Stimulated activated naive CD4-positive, alpha-beta T cell (primary cell): ENCODE measurements at regions not wholly inside any gene's neighbourhood (a gene's known extent, or its start where the extent isn't known, plus 50 kb on each side); places are given as distances from the start of the nearest gene placed in this dataset.

Experiments used
- DNase-seq, 6 experiments: peaks; one replicate each; lab custom pipeline; 2025; lab: John Stamatoyannopoulos, UW

DNA sequence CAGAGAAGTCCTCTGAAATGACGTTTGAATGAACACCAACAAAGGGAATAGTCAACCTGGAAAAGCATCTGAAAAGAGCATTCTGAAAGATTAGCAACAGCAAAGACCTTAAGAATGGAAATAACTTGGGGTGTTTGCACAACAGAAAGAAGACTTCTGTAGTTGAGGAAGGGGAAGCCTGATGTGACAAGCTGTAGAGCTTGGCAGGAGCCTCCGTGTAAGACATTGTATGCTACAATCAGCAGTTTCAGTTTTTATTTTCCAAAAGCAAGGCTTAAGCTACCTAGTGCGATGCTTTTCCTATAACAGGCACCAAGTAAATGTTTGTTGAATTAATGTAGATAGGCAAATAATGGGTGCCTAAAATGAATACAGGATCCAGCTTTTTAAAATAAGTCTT, 484.0 kb downstream of the SPRY1 start:
- no peak for DNase-seq

DNA sequence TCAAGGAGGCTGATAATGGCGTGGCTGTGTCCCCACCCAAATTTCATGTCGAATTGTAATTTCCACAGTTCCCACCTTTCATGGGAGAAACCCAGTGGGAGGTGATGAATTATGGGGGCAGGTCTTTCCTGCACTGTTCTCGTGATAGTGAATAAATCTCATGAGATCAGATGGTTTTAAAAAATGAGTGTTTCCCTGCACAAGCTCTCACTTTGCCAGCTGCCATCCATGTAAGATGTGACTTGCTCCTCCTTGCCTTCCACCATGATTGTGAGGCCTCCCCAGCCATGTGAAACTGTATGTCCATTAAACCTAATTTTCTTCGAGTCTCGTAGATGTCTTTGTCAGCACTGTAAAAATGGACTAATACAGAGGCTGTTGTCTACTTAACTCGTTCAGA, 488.3 kb downstream of the SPRY1 start:
- DNase-seq: no peak

DNA sequence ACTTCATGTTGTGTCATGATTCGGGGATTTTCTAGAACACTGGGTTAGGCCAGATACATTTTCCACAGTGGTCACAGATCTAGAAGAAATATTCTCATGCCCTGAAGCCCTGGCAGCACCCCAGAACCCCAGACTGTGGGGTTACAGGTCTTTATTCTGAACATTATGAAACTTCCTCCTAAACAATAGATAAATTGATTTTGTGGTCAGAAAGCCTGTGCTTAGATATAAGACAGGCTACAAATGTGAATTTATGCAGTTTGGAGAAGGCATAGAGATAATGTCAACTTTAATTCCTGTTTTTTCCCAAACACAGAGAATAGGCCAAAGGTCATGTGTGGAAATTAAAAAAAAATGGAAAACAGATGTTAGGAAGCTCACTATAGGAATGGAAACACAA, 492.9 kb downstream of the SPRY1 start:
- DNase-seq: no peak

DNA sequence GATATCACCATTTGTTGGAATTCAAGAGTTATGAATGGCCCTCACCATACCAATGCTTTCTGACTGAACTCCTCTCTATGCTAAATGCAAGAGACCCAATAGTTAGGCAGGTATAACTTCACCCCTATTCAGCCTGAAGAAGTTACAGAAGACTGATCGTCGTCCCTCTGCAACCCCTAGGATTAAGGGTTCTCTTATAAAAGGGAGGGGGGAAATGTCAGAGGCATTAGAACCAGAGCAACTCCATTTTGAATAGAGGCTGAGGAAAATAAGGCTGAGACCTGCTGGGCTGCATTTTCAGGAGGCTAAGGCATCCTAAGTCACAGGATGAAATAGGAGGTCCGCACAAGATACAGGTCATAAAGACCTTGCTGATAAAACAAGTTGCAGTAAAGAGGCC, 494.3 kb downstream of the SPRY1 start:
- DNase-seq: no peak

DNA sequence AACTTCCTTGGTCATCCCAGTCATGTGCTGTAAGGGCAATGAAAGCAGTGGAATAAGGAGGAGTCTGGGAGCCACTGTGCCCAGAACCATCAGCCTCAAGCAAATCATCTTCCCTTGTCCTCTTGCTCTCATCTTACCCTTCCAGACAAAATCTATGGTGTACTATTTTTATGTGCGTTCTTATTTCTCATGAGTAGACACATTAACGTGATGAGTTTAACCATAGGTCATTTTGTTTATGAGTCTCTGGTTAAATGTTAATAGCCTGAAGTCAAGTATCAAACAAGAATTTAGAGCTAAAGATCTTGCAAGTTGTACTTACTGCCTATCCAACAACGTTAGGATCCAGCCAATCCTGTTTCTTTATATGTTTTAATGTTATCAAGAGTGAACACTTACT, 495.3 kb downstream of the SPRY1 start:
- no peak for DNase-seq

DNA sequence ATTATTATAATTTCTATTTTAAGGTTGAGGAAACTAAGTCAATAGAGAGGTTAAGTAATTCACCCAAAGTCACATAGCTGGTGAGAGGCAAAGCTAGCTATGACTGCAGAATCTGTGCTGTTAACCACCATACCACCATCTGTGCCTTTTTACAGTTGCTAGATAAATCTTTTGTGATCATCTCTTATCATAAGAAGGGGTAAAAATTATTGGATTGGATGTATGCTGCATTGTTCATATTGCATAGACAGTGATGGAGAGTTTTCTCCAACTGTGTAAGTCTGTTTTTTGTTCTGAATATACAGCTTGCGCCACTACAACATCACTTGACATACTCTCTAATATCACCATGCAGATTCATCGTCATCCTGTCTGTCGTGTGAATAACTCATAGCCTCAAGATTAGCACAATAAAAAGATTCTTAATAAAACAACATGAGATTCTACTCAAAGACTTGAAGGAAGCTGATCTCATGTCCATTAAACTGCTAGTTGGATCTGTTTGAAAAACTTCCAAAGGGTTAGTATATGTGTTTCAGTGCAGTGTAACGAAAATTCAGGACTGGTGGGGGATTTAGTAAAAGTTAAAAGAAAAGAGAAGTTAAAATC, 495.9 kb downstream of the SPRY1 start:
- no peak for DNase-seq

DNA sequence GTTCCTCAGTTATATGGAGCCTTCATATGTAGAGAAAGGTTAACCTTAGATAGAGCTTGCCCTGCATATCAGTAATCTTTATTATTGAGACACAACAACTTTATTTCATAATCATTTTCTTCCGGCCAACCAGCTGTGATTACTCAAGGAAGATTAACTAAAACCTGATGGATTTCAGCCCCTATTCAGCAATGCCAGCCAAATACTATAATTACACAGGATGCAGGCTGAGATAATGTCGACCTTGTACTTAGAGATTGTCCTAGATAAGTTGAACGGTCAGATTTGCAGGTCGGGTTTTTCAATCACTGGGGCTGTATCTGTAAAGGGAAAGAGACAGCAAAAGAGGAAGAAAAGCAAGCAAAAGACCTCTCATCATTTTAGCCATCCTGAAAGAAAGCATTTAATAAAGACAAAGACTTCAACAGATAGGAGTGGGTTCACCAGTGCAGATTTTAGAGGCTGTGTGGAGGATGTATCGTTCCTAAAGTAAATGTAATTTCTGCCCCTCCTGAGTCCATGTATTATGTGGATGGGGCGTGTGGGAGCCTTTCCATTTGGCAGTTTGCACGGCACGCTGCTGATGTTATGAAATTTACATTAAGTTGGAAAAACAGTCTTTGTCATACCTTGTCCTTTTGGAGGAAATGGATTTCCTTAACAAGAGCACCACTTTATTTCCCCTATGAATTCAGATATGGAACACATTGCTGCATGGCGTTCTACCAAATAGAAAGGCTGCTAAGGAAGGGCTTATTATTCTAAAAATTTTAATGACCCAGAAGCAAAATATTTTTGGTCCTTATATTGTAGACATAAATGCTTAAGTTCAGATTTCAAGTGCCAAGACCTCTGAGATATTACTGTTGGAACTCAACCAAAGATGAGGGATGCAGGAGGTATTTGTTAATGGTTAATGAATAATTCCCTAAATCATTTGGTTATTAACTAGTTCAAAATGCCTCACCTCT, 496.7 kb downstream of the SPRY1 start:
- no peak for DNase-seq

DNA sequence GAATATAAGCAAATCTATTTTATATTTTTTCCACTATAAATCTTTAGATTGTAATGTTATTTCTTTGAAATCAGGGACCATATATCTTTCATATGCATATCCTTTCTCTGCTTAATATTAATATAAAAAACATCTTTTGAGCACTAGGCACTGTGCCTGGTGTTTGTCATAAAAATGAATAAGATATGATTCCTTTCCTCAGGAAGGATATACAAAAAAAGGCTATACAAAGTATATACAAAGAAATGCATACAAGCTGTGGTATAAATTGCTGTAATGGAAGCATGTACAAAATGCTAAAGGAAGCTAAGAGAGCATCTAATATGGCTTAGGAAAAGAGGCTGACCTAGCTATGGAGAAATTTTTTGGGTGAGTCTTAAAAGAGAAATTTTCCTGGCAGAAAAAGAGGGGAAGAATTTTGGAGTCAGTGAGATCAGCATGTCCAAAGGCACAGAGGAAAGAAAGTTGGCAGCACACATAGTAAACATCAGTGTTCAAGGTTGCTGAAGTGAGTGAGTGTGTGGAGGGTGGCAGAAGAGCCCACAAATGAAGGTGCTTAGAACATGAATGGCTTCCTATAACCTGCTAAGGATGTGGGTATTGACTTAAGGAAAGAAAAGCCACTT, 500.0 kb downstream of the SPRY1 start:
- no peak for DNase-seq

DNA sequence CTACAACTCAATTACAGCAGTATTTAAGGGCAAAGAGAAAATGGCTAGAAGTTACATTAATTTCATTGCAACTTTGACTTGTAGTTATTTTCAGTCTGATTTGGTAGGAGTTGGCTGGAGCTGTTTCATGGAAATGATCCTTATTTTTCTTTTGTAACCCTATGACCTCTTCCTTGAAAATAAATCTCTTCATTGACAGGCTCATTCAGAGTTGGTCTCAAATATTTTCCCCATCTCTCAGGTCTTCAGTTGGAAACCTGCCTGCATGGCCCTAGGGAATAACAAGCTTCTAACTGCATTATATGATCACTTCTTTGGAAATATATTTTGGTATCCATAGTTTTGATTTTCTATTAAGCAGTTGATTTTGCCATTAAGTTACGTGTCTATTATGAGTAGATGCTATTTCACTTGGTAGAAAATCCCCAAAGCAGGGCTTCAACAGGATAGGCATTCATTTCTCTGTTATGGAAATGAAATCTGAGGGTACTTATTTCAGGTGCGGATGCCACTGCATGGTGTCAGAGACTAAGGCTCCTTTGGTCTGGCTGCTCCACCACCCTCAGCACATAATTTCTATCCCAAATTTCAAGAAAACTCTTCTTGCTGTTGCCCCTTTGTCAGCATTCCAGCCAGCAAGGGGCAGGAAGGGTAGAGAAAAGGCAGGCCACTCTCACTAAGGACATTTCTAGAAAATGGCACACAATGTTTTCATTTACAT, 502.5 kb downstream of the SPRY1 start:
- no peak for DNase-seq

DNA sequence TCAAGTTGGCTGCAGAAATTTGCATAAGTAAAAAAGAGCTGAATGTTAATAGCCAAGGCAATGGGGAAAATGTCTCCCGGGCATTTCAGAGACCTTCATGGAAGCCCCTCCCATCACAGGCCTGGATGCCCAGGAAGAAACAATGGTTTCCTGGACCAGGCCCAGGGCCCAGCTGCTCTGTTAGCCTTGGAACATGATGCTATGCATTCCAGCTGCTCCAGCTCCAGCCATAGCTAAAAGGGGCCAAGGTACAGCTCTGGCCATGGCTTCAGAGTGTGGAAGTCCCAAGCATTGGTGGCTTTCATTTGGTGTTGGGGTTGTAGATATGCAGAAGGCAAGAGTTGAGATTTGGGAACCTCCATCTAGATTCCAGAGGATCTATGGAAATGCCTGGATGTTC, 508.3 kb downstream of the SPRY1 start:
- no peak for DNase-seq

DNA sequence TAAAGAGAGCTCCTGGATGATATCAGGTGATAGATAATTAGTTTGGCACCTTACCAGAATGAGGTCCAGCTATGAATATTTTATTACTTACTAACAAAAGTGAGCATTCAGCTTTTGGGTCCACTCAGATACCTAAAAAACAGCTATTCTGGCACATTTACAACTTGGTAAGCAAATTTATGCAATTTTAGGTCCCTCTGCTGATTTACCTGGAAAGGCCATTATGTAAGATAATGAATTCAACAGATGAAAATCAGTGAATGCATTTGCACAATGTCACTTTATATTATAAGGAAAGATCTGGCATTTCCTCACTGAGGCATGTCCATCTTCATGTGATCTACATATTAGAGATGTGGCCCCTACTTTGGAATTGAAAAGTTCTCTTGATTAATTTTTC, 517.0 kb downstream of the SPRY1 start:
- DNase-seq: no peak

DNA sequence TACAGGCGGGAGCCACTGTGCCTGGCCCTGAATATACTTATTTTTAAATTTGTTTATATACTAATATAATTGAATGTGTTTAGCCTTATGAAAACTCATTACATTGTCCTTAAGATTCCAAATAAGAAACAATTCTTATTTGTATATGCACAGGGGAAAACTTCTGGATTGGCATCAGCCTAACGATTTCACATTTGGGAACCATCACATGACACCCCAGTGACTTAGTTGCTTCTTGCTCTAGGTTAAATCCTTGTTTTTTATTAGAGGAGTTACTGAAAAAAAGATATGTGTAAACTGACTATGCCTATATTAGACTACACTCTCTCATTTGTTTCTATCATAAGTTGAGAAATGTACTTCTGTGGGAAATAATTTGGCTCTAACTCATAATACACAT, 520.2 kb downstream of the SPRY1 start:
- DNase-seq: no peak

DNA sequence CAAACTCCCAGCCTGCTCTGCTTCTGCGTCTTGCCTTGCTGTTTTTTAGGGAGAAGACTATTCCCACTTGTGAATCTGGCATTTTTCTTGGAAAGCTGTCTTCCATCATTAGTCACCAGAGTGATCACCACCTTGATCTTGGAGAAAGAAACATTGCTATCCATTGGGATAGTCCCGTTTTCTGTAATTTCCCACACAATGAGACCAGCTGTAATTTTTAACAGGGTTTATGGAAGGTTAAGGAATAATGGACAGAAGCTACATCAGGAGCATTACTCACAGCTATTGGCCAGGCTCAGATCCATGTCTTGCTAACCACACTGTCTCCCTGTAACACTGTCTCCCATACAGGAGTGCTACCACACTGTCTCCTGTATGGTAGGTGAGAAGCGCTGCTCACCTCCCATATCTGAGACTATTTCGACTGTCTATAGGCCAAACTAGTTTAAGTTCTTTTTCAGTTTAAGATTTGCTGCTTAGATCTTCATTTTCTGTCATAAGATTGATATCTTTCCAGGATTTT, 523.0 kb downstream of the SPRY1 start:
- no peak for DNase-seq

DNA sequence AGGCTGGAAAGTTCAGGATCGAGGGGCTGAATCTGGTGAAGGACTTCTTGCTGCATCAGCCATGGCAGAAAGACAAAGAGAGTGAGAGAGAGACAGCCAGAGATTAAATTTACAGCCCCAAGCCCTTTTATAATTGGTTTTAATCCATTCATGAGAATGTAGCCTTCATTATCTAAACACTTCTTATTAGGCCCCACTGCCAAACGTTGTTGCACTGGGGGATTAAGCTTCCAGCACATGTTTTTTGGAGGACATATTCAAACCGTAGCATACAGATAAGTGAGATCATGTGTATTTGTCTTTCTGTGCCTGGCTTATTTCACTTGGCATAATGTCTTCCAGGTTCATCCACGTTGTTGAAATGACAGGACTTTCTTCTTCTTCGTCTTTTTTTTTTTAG, 524.7 kb downstream of the SPRY1 start:
- DNase-seq: no peak

DNA sequence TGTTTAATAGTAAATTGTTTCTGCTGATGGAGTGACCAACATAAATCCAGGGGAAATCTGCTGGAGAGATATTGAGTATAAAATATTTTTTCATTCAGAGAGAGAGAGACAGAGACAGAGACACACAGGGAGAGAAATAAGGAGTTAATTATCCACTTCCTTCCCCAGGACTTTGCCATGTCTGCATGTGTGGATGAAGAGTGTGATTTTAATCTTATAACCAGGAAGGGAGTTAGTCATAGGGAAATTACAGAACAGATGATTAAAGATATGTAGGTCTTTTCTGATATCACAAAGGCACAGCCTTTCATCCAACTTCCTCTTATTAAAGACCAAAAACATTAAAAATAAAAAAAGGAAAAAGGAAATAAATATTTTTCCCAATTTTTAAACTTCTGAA, 526.3 kb downstream of the SPRY1 start:
- DNase-seq: no peak

DNA sequence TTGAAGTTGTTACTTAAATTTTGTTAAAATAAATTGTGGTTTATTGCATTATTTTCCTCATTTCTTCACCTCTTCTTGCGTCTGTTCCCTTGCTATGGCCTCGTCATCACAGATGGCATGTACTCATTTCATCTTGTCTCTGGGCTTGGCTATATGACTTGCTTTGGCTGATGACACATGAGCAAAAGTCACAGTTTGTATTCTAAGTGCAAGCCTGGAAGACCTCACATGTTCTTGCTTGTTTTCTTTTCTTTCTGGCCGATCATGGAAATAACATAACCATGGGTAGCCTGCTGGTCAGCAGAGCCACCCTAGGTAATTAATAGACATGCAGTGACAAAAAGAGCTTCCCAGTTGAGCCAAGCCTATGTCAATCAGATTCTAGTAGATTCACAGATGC, 527.9 kb downstream of the SPRY1 start:
- no peak for DNase-seq

DNA sequence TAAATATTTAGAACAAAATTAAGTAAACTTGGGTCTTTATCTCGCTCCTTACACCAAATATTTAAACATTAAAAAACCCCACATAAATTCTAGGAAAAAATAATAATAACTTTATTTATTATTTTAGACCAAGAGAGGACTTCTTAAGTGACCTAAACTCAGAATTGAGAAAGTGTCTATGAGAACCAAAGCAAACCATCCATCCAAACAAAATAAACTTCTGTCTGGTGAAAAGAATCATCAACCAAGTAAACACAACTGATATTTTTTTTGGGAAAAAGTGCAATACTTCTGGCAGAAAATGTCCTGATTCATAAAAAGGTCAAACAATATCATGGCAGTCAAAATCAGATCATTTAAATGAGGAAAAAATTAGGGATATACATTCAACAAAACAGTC, 533.0 kb downstream of the SPRY1 start:
- DNase-seq: no peak

DNA sequence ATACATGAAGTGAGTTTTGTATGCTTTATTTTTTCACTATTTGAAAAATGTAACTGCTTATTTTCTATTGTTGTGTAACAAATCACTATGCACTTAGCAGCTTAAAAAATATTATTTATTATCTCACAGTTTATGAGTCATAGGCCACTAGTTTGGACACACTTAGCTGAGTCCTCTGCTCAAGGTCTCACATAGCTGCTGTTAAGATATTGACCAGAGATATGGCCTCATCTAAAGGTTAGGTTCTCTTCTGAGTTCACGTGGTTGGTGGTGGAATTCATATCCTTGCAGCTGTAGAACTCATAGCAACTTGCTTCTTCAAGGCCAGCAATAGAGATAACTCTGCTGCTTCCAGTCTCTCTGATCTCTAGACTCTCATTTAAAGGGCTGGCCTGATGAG, 534.4 kb downstream of the SPRY1 start:
- no peak for DNase-seq

DNA sequence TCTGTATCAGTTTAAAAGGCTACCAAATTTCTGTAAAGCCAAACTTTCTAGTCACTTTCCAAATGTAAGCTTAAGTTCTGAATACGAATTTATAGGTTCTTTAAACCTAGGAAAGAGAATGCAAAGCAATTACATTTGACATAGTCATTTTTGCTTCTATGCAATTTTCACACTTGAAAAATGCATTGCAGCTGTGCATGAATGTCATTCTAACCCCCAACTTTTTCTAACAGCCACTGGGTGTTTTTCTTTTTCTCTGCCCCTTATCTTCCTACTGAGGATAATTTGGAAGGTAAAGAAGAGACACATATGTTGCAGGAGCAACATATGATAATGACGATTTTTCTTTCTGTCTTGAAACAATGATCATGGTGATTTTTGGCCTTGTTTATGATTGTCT, 537.5 kb downstream of the SPRY1 start:
- DNase-seq: no peak

DNA sequence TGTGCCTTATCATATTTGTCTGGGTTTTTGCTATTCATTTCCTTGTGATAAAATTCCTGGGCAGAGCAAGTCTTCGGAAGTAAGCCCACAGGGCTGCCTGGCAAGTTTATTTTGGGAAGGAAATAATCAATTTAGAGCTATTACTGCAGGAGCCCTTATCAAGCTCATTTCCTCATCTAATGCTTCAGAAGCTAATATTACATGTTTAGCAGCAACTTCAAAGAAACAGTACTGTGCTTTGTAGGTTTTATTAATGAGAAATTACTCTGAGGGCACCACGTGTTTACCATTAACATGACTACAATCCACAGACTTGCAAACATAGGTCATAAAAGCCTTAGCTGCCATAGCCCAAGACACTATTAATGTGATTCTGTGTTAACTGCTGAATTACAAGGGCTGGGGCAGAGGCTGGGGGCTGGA, 540.0 kb downstream of the SPRY1 start:
- no peak for DNase-seq

DNA sequence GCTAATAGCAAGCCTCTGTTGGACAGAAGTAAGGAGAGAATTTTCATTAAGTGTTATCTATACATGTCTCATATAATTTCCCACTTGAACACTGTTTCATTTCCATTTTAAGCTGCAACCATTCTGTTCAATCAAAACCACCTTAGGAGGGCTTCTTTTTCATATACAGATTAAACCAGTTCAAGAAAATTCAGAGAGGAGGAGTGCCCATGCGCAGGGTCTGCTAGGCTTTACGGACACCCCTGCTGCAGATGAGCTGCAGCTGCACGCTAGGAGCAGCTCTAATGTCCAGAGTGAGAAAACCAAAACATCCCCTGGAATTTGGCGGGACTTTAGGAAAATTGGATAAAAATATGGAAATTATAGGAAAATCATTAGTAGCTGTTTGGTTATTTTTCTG, 541.0 kb downstream of the SPRY1 start:
- DNase-seq: no peak

DNA sequence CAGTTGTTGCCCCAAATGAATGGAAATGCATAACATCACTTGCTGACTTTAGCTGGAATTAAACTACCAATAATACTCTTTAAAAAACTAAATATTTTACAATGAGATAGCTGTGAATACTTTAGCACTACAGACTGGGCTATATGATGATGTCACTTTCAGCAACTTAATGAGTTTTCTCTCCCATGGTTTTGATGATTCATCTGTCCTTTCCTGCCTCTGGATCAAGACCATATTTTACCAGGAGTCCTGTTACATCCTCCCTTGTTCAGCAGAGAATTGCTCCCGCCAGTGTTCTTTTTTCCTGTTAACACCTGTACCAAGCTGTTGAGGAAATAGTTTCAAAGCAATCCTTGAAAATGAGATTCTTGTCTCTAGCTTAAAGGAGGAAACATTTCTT, 543.0 kb downstream of the SPRY1 start:
- no peak for DNase-seq
